GM23338 (cell line): ENCODE measurements at regions not wholly inside any gene's neighbourhood (a gene's known extent, or its start where the extent isn't known, plus 50 kb on each side); places are given as distances from the start of the nearest gene placed in this dataset.

Experiments
- CREB1 ChIP-seq: fragments of 250-450 bp; sonication (Bioruptor Pico); IDR thresholded peaks from 2 replicates; pipeline ENCODE4 v1.5.0; 2020; ENCODE audit warnings: low read depth, mild to moderate bottlenecking, moderate library complexity
- ETS1 ChIP-seq: IDR thresholded peaks from 2 replicates; pipeline ENCODE4 v1.6.1; 2016; ENCODE audit warnings: antibody characterized with exemption
- EZH2 ChIP-seq: fragments of 200-600 bp; sonication (generic); IDR thresholded peaks from one replicate; pipeline ENCODE4 v1.8.0; 2017; ENCODE audit warnings: antibody characterized with exemption, mild to moderate bottlenecking, low read depth; ENCODE audit not compliant: unreplicated experiment
- EZH2phosphoT487 ChIP-seq: fragments of 200-600 bp; sonication (generic); IDR thresholded peaks from one replicate; pipeline ENCODE4 v1.8.1; 2018; ENCODE audit warnings: antibody characterized with exemption; ENCODE audit not compliant: unreplicated experiment
- JUNB ChIP-seq: IDR thresholded peaks from one replicate; pipeline ENCODE4 v1.6.1; 2016; ENCODE audit warnings: antibody characterized with exemption; ENCODE audit not compliant: unreplicated experiment
- NANOG ChIP-seq: IDR thresholded peaks from 2 replicates; pipeline ENCODE4 v1.6.1; 2016; ENCODE audit warnings: antibody characterized with exemption, borderline replicate concordance
- POLR2AphosphoS5 ChIP-seq: IDR thresholded peaks from 2 replicates; pipeline ENCODE4 v1.6.1; 2016; ENCODE audit warnings: antibody characterized with exemption, low read depth
- STAT1 ChIP-seq: IDR thresholded peaks from one replicate; pipeline ENCODE4 v1.6.1; 2016; ENCODE audit warnings: antibody characterized with exemption; ENCODE audit not compliant: unreplicated experiment
- ZNF114 ChIP-seq: fragments of 250-450 bp; sonication (Bioruptor Pico); IDR thresholded peaks from 2 replicates; pipeline ENCODE4 v1.5.0; 2020; ENCODE audit warnings: mild to moderate bottlenecking, moderate library complexity
- ZNF331 ChIP-seq: fragments of 250-450 bp; sonication (Bioruptor Pico); IDR thresholded peaks from 2 replicates; pipeline ENCODE4 v1.5.0; 2020; ENCODE audit warnings: low read depth, mild to moderate bottlenecking, moderate library complexity
- TF ChIP-seq, protein P1 (sequence below), 2 experiments: fragments of 200-600 bp in 1 of 2; sonication (generic) in 1 of 2; conservative IDR thresholded peaks; 2 replicates each; pipeline versions ENCODE4 v1.5.1 to v1.6.1; 2016 to 2017; ENCODE audit warnings: antibody characterized with exemption in 2 of 2, low read depth in 2 of 2, mild to moderate bottlenecking in 2 of 2, moderate library complexity in 1 of 2
- TF ChIP-seq, protein P2 (sequence below): IDR thresholded peaks from one replicate; pipeline ENCODE4 v1.6.1; 2018; ENCODE audit warnings: antibody characterized with exemption; ENCODE audit not compliant: unreplicated experiment

- TF ChIP-seq, protein P1, sequence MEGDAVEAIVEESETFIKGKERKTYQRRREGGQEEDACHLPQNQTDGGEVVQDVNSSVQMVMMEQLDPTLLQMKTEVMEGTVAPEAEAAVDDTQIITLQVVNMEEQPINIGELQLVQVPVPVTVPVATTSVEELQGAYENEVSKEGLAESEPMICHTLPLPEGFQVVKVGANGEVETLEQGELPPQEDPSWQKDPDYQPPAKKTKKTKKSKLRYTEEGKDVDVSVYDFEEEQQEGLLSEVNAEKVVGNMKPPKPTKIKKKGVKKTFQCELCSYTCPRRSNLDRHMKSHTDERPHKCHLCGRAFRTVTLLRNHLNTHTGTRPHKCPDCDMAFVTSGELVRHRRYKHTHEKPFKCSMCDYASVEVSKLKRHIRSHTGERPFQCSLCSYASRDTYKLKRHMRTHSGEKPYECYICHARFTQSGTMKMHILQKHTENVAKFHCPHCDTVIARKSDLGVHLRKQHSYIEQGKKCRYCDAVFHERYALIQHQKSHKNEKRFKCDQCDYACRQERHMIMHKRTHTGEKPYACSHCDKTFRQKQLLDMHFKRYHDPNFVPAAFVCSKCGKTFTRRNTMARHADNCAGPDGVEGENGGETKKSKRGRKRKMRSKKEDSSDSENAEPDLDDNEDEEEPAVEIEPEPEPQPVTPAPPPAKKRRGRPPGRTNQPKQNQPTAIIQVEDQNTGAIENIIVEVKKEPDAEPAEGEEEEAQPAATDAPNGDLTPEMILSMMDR (conservative IDR thresholded peaks at IDR 0.05; ENCODE audit: low read depth in 2 of 2): no peak
- TF ChIP-seq EZH2 (no peak), POLR2AphosphoS5 (no peak), JUNB (no peak), ETS1 (no peak), EZH2phosphoT487 (no peak), CREB1 (CRISPR knock-in tag) (no peak), ZNF114 (CRISPR knock-in tag) (no peak), ZNF331 (CRISPR knock-in tag) (no peak), NANOG (no peak), STAT1 (no peak)
- TF ChIP-seq, protein P2, sequence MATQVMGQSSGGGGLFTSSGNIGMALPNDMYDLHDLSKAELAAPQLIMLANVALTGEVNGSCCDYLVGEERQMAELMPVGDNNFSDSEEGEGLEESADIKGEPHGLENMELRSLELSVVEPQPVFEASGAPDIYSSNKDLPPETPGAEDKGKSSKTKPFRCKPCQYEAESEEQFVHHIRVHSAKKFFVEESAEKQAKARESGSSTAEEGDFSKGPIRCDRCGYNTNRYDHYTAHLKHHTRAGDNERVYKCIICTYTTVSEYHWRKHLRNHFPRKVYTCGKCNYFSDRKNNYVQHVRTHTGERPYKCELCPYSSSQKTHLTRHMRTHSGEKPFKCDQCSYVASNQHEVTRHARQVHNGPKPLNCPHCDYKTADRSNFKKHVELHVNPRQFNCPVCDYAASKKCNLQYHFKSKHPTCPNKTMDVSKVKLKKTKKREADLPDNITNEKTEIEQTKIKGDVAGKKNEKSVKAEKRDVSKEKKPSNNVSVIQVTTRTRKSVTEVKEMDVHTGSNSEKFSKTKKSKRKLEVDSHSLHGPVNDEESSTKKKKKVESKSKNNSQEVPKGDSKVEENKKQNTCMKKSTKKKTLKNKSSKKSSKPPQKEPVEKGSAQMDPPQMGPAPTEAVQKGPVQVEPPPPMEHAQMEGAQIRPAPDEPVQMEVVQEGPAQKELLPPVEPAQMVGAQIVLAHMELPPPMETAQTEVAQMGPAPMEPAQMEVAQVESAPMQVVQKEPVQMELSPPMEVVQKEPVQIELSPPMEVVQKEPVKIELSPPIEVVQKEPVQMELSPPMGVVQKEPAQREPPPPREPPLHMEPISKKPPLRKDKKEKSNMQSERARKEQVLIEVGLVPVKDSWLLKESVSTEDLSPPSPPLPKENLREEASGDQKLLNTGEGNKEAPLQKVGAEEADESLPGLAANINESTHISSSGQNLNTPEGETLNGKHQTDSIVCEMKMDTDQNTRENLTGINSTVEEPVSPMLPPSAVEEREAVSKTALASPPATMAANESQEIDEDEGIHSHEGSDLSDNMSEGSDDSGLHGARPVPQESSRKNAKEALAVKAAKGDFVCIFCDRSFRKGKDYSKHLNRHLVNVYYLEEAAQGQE: no peak
These were observed 137.7 kb upstream of the NECTIN3 start for GRCh38 chr3:110933821-110934426.
